Esophagus muscularis mucosa (tissue), 4 donors: ENCODE measurements at regions not wholly inside any gene's neighbourhood (a gene's known extent, or its start where the extent isn't known, plus 50 kb on each side); places are given as distances from the start of the nearest gene placed in this dataset.

Experiments
- DNase-seq: peaks from one replicate; pipeline ENCODE4 v3.0.0-alpha.2; 2017; ENCODE audit errors: extremely low spot score
- H3K27ac ChIP-seq, 4 donors: fragments of 200-600 bp; sonication (generic); replicated peaks in 1 of 4; 1 replicate in 3 of 4; 2 replicates in 1 of 4; pipeline ENCODE4 v1.5.1; 2016 to 2019; ENCODE audit warnings: mild to moderate bottlenecking in 1 of 4
- H3K27me3 ChIP-seq, 4 donors: fragments of 200-600 bp; sonication (generic); one replicate each; pipeline versions ENCODE4 v1.5.1 to v1.6.0; 2016 to 2019
- H3K36me3 ChIP-seq, 4 donors: fragments of 200-600 bp; sonication (generic); one replicate each; pipeline ENCODE4 v1.5.1; 2016 to 2019
- H3K4me1 ChIP-seq, 4 donors: fragments of 200-600 bp; sonication (generic); one replicate each; pipeline ENCODE4 v1.5.1; 2016 to 2019
- H3K4me3 ChIP-seq, 4 donors: fragments of 200-600 bp; sonication (generic); 1 replicate in 2 of 4; 2 replicates in 2 of 4; pipeline ENCODE4 v1.5.1; 2016 to 2019; ENCODE audit warnings: mild to moderate bottlenecking in 4 of 4, moderate library complexity in 1 of 4
- H3K9me3 ChIP-seq, 4 donors: fragments of 200-600 bp; sonication (generic); 1 replicate in 3 of 4; 2 replicates in 1 of 4; pipeline ENCODE4 v1.5.1; 2016 to 2019
- EP300 ChIP-seq: sonication (generic); formaldehyde crosslinking; IDR thresholded peaks from one replicate; pipeline ENCODE4 v1.6.1; 2017; ENCODE audit warnings: antibody characterized with exemption
- POLR2A ChIP-seq: fragments of 450-650 bp; IDR thresholded peaks from one replicate; pipeline ENCODE4 v1.6.1; 2017; ENCODE audit warnings: antibody characterized with exemption, moderate library complexity, mild to moderate bottlenecking, low read depth
- POLR2AphosphoS5 ChIP-seq, 2 donors: sonication (generic); formaldehyde crosslinking; IDR thresholded peaks; one replicate each; pipeline ENCODE4 v1.6.1; 2017; ENCODE audit warnings: antibody characterized with exemption in 2 of 2
- WGBS: methylation state at CpG from one replicate; pipeline ENCODE4 v1.1.5; 2018; 5-methylcytosine and 5-hydroxymethylcytosine counted together
- intact Hi-C: fragments of 100-400 bp; cut with DNase I; formaldehyde crosslinking; loops from one replicate; pipeline ENCODE4 v1.15.1; 2023
- TF ChIP-seq, protein P1 (sequence below), 3 experiments: fragments of 200-600 bp in 2 of 3; fragments of 450-650 bp in 1 of 3; sonication (generic) in 2 of 3; IDR thresholded peaks; one replicate each; pipeline ENCODE4 v1.5.1; 2017 to 2019; ENCODE audit warnings: antibody characterized with exemption in 3 of 3, mild to moderate bottlenecking in 2 of 3, moderate library complexity in 1 of 3

DNA sequence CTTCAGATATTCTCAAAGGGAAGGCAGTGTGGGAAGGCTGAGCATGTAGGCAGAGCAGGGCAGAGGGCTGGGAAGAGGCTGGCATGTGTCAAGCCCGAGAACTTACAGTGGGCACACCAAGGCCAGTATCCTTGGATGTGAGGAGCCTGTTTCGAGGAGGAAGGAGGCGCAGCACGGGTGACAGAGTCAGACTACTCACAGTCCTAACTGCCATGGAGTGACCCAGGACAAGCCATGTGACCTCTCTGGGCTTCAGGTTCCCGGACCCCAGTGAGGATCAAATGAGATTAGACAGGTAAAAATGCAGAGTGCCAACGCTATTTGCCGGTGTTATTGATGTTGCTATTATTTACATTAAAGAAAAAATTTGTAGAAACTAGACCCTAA lies 65.3 kb downstream of the NSMCE3 start:
- no peaks in the 10 kb centered on the region for H3K9me3 ChIP-seq
- peak; percentile 88 for DNase-seq
- TF ChIP-seq EP300, result no peak
- TF ChIP-seq, protein P1, sequence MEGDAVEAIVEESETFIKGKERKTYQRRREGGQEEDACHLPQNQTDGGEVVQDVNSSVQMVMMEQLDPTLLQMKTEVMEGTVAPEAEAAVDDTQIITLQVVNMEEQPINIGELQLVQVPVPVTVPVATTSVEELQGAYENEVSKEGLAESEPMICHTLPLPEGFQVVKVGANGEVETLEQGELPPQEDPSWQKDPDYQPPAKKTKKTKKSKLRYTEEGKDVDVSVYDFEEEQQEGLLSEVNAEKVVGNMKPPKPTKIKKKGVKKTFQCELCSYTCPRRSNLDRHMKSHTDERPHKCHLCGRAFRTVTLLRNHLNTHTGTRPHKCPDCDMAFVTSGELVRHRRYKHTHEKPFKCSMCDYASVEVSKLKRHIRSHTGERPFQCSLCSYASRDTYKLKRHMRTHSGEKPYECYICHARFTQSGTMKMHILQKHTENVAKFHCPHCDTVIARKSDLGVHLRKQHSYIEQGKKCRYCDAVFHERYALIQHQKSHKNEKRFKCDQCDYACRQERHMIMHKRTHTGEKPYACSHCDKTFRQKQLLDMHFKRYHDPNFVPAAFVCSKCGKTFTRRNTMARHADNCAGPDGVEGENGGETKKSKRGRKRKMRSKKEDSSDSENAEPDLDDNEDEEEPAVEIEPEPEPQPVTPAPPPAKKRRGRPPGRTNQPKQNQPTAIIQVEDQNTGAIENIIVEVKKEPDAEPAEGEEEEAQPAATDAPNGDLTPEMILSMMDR (IDR thresholded peaks at IDR 0.05), result no peak
- 75% methylated on average over 7 of the region's 7 CpGs for WGBS
- intact Hi-C loops, result no loop called here
- no peak overlapping the region for H3K27ac ChIP-seq
- no peak overlapping the region for H3K4me3 ChIP-seq
- peaks cover 0 to 6% (median 0%) of the 10 kb centered on the region in 4 donors for H3K27me3 ChIP-seq
- no peaks in the 10 kb centered on the region for H3K4me1 ChIP-seq
- H3K36me3 ChIP-seq, result no peaks in the 10 kb centered on the region

DNA sequence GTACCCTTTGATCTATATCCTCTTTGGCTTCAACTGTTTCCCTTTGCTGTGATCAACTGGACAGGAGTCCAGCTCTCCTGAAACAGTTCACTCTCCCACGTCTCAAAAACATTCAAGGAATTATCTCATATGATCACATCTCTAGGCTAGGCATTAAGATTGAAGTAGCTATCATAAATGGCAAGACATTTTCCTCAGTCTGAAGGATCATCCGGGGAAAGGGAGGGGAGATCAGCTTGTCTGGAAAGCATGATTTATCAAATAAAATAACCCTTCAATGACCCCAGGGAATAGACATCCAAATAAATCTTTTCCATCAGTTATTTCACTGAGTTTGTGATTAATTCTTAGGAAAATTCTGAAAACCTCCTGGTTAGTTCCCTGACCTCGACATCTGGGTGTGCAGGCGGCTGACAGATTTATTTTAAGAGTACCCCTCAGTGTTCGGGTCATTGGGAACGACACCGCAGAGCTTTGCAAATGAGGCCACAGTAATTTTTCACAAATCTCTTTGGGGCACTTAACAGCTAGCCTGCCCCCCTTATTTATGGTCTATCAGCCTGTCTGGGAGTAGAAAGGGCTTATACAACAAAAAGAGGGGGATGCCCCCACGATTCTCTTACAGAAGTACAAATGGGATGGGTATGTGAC lies 65.8 kb downstream of the NSMCE3 start:
- no peaks in the 10 kb centered on the region for H3K9me3 ChIP-seq
- peaks cover 0 to 6% (median 0%) of the 10 kb centered on the region in 4 donors for H3K27me3 ChIP-seq
- H3K4me1 ChIP-seq, result no peaks in the 10 kb centered on the region
- no peaks in the 10 kb centered on the region for H3K36me3 ChIP-seq
- intact Hi-C loops, result no loop called here
- 36% methylated on average over 8 of the region's 8 CpGs for WGBS
- no peak for TF ChIP-seq POLR2A
- TF ChIP-seq, protein P1 (IDR thresholded peaks at IDR 0.05), result no peak
- no peak for TF ChIP-seq EP300
- no peak for TF ChIP-seq POLR2AphosphoS5 (IDR thresholded peaks at IDR 0.05)
- no peak overlapping the region for H3K4me3 ChIP-seq
- no peak overlapping the region for H3K27ac ChIP-seq
- DNase-seq, result peak; percentile 29

DNA sequence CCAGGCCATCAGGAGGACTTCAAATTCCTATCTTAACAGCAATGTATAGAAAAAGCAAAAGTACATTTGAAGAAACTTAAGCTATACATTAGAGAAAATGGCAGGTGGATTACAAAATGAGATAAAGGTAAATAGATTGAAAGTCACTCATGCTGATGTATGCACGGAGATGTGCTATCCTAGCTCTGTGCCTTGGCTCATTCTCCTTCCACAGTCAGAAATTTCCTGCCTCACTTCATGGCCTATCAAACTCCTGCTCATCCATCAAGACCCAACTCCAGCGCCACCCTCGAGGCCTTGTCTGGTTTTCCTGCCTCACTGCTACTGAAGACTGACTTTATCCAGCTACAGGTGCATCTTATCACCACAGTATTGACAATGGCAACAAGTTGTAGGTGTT lies 72.9 kb downstream of the NSMCE3 start:
- Histone ChIP-seq H3K27me3 (no peaks in the 10 kb centered on the region), H3K36me3 (no peaks in the 10 kb centered on the region), H3K9me3 (no peaks in the 10 kb centered on the region), H3K27ac (no peak overlapping the region), H3K4me3 (no peak overlapping the region), H3K4me1 (no peaks in the 10 kb centered on the region)
- intact Hi-C loops, result no loop called here
- no peak for DNase-seq
- no peak for TF ChIP-seq POLR2A
- TF ChIP-seq, protein P1 (IDR thresholded peaks at IDR 0.05), result no peak
- no peak for TF ChIP-seq EP300
- no peak for TF ChIP-seq POLR2AphosphoS5 (IDR thresholded peaks at IDR 0.05)
- 77% methylated on average over 3 of the region's 3 CpGs for WGBS

DNA sequence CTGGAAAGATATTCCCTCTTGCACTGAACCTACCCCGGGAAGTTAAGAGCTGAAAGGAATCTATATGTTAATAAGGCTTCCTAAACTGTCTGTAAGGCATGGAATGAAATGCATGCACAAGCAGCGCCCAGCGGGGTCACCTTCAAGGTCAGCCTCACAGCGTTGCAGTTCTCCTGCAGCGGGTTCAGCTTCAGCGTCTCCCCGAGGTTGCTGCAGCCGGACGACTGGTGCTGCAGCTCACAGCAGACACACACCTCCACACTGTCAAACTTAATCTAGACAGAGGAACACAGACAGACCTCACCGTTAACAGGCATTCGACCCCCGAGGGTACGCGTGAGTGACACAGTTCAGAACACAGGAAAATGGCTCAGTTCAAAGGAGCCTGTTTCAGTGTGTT lies 73.3 kb downstream of the NSMCE3 start:
- H3K9me3 ChIP-seq, result no peaks in the 10 kb centered on the region
- H3K4me1 ChIP-seq, result no peaks in the 10 kb centered on the region
- no peak overlapping the region for H3K27ac ChIP-seq
- intact Hi-C loops, result no loop called here
- no peak overlapping the region for H3K4me3 ChIP-seq
- no peak for DNase-seq
- WGBS, result 35% methylated on average over 14 of the region's 14 CpGs
- H3K27me3 ChIP-seq, result no peaks in the 10 kb centered on the region
- TF ChIP-seq, protein P1 (IDR thresholded peaks at IDR 0.05), result no peak
- TF ChIP-seq EP300 (no peak), POLR2AphosphoS5 (IDR thresholded peaks at IDR 0.05) (no peak), POLR2A (no peak)
- no peaks in the 10 kb centered on the region for H3K36me3 ChIP-seq

DNA sequence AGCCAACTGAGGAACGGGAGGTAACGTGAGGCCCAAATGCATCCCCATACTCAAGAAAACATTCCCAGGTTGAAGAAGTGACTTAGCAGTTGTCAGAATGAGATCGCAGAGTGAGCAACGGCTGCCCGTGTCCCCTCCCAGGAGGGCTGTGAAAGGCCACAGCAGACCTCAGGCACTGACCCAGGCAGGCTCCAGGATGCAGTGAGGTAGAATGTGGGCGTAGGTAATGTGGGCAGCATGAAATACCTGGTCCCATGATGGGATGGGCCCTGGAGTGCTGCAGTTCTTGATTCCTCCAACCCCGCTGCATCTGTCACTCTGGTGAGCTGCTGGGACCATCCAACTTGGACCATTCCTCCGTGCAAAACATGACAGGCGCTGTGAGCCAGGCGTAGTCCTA lies 74.8 kb downstream of the NSMCE3 start:
- H3K27ac ChIP-seq, result no peak overlapping the region
- WGBS, result 92% methylated on average over 10 of the region's 10 CpGs
- DNase-seq, result no peak
- no peaks in the 10 kb centered on the region for H3K36me3 ChIP-seq
- no peaks in the 10 kb centered on the region for H3K9me3 ChIP-seq
- no peak for TF ChIP-seq EP300
- no peak for TF ChIP-seq POLR2A
- no peak for TF ChIP-seq POLR2AphosphoS5 (IDR thresholded peaks at IDR 0.05)
- TF ChIP-seq, protein P1 (IDR thresholded peaks at IDR 0.05), result no peak
- no peaks in the 10 kb centered on the region for H3K4me1 ChIP-seq
- intact Hi-C loops, result no loop called here
- no peak overlapping the region for H3K4me3 ChIP-seq
- peaks cover 0 to 5% (median 0%) of the 10 kb centered on the region in 4 donors for H3K27me3 ChIP-seq
